WTC11 (cell line): ENCODE measurements at regions not wholly inside any gene's neighbourhood (a gene's known extent, or its start where the extent isn't known, plus 50 kb on each side); places are given as distances from the start of the nearest gene placed in this dataset.

Source experiments
- ATAC-seq: fragments of 200-7000 bp; cut with Tn5 transposase; 2 replicates; pipeline ENCODE4 v1.10.0; 2021; ENCODE audit warnings: mild to moderate bottlenecking, moderate library complexity
- CTCF ChIA-PET: fragments of 300-600 bp; sonication (Branson Sonifier 250); formaldehyde crosslinking; loops from one replicate; lab custom pipeline; 2021; ENCODE audit warnings: antibody characterized with exemption; lab: Charles Lee
- POLR2A ChIA-PET: fragments of 350-600 bp; sonication (Branson Sonifier 250); formaldehyde crosslinking; loops from one replicate; lab custom pipeline; 2021; ENCODE audit warnings: antibody characterized with exemption; lab: Charles Lee
- DNase-seq: peaks from one replicate; pipeline ENCODE4 v3.0.0; 2021; ENCODE audit warnings: low spot score
- H3K27ac Mint-ChIP-seq: 2 replicates; pipeline ENCODE4 v1.8.0; 2021; ENCODE audit warnings: mixed read lengths
- H3K27me3 Mint-ChIP-seq: 2 replicates; pipeline ENCODE4 v1.8.0; 2021; ENCODE audit warnings: low read depth, mild to moderate bottlenecking, moderate library complexity, mixed read lengths
- H3K36me3 Mint-ChIP-seq: 2 replicates; pipeline ENCODE4 v1.8.0; 2021; ENCODE audit warnings: mixed read lengths
- H3K4me1 Mint-ChIP-seq: 2 replicates; pipeline ENCODE4 v1.8.0; 2022; ENCODE audit warnings: mixed read lengths
- H3K4me3 Mint-ChIP-seq: 2 replicates; pipeline ENCODE4 v1.8.0; 2021; ENCODE audit warnings: mild to moderate bottlenecking, moderate library complexity, mixed read lengths
- H3K9me3 Mint-ChIP-seq: 2 replicates; pipeline ENCODE4 v1.8.0; 2021; ENCODE audit warnings: mixed read lengths
- EMX1 ChIP-seq: fragments of 250-450 bp; sonication (Bioruptor Pico); IDR thresholded peaks from 2 replicates; pipeline ENCODE4 v1.8.0; 2021; ENCODE audit warnings: mild to moderate bottlenecking
- NFE2L1 ChIP-seq: sonication (generic); formaldehyde crosslinking; IDR thresholded peaks from 2 replicates; pipeline ENCODE4 v1.8.1; 2023; ENCODE audit warnings: missing genetic modification reagents
- TEAD1 ChIP-seq: sonication (generic); formaldehyde crosslinking; IDR thresholded peaks from 2 replicates; pipeline ENCODE4 v1.8.0; 2022; ENCODE audit warnings: mild to moderate bottlenecking, missing genetic modification reagents
- ZNF317 ChIP-seq: sonication (generic); formaldehyde crosslinking; IDR thresholded peaks from 2 replicates; pipeline ENCODE4 v1.8.1; 2023; ENCODE audit warnings: low read depth, mild to moderate bottlenecking, moderate library complexity, missing genetic modification reagents, borderline replicate concordance
- ZNF396 ChIP-seq: fragments of 250-450 bp; sonication (Bioruptor Pico); IDR thresholded peaks from 2 replicates; pipeline ENCODE4 v1.8.0; 2021; ENCODE audit warnings: mild to moderate bottlenecking, moderate library complexity, borderline replicate concordance
- TF ChIP-seq, protein P1 (sequence below): sonication (generic); formaldehyde crosslinking; IDR thresholded peaks from 2 replicates; pipeline ENCODE4 v1.8.0; 2023; ENCODE audit warnings: missing genetic modification reagents
- TF ChIP-seq, protein P2 (sequence below): sonication (generic); formaldehyde crosslinking; IDR thresholded peaks from 2 replicates; pipeline ENCODE4 v1.8.0; 2022; ENCODE audit warnings: mild to moderate bottlenecking, missing genetic modification reagents
- TF ChIP-seq, protein P3 (sequence below): sonication (generic); formaldehyde crosslinking; IDR thresholded peaks from 2 replicates; pipeline ENCODE4 v1.8.0; 2022; ENCODE audit warnings: missing genetic modification reagents
- TF ChIP-seq, protein P4 (sequence below): fragments of 250-450 bp; sonication (Bioruptor Pico); conservative IDR thresholded peaks from 2 replicates; pipeline ENCODE4 v1.9.0; 2021; ENCODE audit warnings: mild to moderate bottlenecking
- TF ChIP-seq, protein P5 (sequence below): sonication (generic); formaldehyde crosslinking; IDR thresholded peaks from 2 replicates; pipeline ENCODE4 v1.8.1; 2023; ENCODE audit warnings: mild to moderate bottlenecking, missing genetic modification reagents, moderate library complexity
- TF ChIP-seq, protein P6 (sequence below): sonication (generic); formaldehyde crosslinking; IDR thresholded peaks from 2 replicates; pipeline ENCODE4 v1.8.1; 2022; ENCODE audit warnings: low read depth, missing genetic modification reagents, borderline replicate concordance
- TF ChIP-seq, protein P7 (sequence below): sonication (generic); formaldehyde crosslinking; IDR thresholded peaks from 2 replicates; pipeline ENCODE4 v1.8.1; 2023; ENCODE audit warnings: mild to moderate bottlenecking, moderate library complexity, missing genetic modification reagents
- TF ChIP-seq, protein P8 (sequence below): sonication (generic); formaldehyde crosslinking; IDR thresholded peaks from 2 replicates; pipeline ENCODE4 v1.8.1; 2022; ENCODE audit warnings: low read depth, mild to moderate bottlenecking, moderate library complexity, missing genetic modification reagents, borderline replicate concordance
- TF ChIP-seq, protein P9 (sequence below): sonication (generic); formaldehyde crosslinking; IDR thresholded peaks from 2 replicates; pipeline ENCODE4 v1.8.0; 2022; ENCODE audit warnings: mild to moderate bottlenecking, missing genetic modification reagents
- TF ChIP-seq, protein P10 (sequence below): sonication (generic); formaldehyde crosslinking; conservative IDR thresholded peaks from 2 replicates; pipeline ENCODE4 v1.8.1; 2022; ENCODE audit warnings: mild to moderate bottlenecking, missing genetic modification reagents
- TF ChIP-seq, protein P11 (sequence below): sonication (generic); formaldehyde crosslinking; IDR thresholded peaks from 2 replicates; pipeline ENCODE4 v1.8.1; 2022; ENCODE audit warnings: missing genetic modification reagents, borderline replicate concordance

DNA sequence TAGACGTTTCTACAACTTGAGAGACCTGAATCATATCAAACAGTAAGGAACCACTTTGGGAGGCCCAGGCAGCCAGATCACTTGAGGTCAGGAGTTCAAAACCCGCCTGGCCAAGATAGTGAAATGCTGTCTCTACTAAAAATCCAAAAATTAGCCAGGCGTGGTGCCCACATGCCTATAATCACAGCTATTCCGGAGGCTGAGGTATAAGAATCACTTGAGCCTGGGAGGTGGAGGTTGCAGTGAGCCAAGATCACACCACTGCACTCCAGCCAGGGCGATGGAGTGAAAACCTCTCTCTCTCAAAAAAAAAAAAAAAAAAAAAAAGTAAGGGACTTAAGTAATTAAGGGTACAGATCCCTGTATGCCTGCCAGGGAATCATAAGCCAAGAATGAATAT, 103.4 kb upstream of the NUDT7 start:
- no peaks in the 10 kb centered on the region for H3K4me1 Mint-ChIP-seq
- ATAC-seq, result no peak
- POLR2A ChIA-PET, result no interaction called here
- no peak overlapping the region for H3K27ac Mint-ChIP-seq
- H3K27me3 Mint-ChIP-seq, result no peaks in the 10 kb centered on the region
- DNase-seq, result no peak
- TF ChIP-seq, protein P1, sequence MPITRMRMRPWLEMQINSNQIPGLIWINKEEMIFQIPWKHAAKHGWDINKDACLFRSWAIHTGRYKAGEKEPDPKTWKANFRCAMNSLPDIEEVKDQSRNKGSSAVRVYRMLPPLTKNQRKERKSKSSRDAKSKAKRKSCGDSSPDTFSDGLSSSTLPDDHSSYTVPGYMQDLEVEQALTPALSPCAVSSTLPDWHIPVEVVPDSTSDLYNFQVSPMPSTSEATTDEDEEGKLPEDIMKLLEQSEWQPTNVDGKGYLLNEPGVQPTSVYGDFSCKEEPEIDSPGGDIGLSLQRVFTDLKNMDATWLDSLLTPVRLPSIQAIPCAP, result no peak
- TF ChIP-seq, protein P2, sequence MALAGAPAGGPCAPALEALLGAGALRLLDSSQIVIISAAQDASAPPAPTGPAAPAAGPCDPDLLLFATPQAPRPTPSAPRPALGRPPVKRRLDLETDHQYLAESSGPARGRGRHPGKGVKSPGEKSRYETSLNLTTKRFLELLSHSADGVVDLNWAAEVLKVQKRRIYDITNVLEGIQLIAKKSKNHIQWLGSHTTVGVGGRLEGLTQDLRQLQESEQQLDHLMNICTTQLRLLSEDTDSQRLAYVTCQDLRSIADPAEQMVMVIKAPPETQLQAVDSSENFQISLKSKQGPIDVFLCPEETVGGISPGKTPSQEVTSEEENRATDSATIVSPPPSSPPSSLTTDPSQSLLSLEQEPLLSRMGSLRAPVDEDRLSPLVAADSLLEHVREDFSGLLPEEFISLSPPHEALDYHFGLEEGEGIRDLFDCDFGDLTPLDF, result no peak
- TF ChIP-seq ZNF317 (CRISPR knock-in tag) (no peak), EMX1 (no peak), TEAD1 (CRISPR knock-in tag) (no peak)
- TF ChIP-seq, protein P3, sequence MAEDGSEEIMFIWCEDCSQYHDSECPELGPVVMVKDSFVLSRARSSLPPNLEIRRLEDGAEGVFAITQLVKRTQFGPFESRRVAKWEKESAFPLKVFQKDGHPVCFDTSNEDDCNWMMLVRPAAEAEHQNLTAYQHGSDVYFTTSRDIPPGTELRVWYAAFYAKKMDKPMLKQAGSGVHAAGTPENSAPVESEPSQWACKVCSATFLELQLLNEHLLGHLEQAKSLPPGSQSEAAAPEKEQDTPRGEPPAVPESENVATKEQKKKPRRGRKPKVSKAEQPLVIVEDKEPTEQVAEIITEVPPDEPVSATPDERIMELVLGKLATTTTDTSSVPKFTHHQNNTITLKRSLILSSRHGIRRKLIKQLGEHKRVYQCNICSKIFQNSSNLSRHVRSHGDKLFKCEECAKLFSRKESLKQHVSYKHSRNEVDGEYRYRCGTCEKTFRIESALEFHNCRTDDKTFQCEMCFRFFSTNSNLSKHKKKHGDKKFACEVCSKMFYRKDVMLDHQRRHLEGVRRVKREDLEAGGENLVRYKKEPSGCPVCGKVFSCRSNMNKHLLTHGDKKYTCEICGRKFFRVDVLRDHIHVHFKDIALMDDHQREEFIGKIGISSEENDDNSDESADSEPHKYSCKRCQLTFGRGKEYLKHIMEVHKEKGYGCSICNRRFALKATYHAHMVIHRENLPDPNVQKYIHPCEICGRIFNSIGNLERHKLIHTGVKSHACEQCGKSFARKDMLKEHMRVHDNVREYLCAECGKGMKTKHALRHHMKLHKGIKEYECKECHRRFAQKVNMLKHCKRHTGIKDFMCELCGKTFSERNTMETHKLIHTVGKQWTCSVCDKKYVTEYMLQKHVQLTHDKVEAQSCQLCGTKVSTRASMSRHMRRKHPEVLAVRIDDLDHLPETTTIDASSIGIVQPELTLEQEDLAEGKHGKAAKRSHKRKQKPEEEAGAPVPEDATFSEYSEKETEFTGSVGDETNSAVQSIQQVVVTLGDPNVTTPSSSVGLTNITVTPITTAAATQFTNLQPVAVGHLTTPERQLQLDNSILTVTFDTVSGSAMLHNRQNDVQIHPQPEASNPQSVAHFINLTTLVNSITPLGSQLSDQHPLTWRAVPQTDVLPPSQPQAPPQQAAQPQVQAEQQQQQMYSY, result no peak
- TF ChIP-seq, protein P4, sequence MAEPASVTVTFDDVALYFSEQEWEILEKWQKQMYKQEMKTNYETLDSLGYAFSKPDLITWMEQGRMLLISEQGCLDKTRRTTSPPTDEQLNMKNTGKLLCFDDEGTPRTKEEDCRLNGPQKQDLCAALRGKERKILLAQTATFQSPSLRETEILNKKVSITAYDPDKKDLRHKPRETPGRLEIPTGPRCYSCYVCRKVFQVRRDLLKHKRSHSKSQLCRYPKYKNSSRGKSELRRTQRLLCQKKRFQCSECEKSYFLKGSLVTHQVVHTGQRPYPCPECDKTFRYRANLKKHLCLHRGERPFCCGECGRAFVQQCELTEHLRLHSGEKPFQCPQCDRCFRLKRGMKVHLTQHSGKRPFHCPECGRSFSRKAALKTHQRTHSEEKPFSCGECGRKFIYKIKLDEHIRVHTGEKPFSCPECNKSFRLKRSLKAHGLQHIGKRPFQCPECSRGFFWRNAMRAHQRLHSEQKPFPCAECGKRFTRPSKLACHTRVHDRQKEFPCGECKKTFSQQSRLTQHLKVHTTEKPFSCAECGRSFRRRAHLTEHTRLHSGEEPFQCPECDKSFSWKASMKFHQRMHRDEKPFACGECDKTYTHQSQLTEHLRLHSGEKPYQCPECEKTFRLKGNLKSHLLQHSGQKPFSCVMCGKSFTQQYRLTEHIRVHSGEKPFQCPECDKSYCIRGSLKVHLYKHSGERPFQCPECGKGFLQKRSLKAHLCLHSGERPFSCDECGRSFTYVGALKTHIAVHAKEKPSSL (CRISPR knock-in tag), result no peak
- TF ChIP-seq, protein P5, sequence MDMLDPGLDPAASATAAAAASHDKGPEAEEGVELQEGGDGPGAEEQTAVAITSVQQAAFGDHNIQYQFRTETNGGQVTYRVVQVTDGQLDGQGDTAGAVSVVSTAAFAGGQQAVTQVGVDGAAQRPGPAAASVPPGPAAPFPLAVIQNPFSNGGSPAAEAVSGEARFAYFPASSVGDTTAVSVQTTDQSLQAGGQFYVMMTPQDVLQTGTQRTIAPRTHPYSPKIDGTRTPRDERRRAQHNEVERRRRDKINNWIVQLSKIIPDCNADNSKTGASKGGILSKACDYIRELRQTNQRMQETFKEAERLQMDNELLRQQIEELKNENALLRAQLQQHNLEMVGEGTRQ (CRISPR knock-in tag), result no peak
- TF ChIP-seq, protein P6, sequence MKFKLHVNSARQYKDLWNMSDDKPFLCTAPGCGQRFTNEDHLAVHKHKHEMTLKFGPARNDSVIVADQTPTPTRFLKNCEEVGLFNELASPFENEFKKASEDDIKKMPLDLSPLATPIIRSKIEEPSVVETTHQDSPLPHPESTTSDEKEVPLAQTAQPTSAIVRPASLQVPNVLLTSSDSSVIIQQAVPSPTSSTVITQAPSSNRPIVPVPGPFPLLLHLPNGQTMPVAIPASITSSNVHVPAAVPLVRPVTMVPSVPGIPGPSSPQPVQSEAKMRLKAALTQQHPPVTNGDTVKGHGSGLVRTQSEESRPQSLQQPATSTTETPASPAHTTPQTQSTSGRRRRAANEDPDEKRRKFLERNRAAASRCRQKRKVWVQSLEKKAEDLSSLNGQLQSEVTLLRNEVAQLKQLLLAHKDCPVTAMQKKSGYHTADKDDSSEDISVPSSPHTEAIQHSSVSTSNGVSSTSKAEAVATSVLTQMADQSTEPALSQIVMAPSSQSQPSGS, result no peak
- TF ChIP-seq, protein P7, sequence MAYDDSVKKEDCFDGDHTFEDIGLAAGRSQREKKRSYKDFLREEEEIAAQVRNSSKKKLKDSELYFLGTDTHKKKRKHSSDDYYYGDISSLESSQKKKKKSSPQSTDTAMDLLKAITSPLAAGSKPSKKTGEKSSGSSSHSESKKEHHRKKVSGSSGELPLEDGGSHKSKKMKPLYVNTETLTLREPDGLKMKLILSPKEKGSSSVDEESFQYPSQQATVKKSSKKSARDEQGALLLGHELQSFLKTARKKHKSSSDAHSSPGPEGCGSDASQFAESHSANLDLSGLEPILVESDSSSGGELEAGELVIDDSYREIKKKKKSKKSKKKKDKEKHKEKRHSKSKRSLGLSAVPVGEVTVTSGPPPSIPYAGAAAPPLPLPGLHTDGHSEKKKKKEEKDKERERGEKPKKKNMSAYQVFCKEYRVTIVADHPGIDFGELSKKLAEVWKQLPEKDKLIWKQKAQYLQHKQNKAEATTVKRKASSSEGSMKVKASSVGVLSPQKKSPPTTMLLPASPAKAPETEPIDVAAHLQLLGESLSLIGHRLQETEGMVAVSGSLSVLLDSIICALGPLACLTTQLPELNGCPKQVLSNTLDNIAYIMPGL (CRISPR knock-in tag), result no peak
- TF ChIP-seq, protein P8, sequence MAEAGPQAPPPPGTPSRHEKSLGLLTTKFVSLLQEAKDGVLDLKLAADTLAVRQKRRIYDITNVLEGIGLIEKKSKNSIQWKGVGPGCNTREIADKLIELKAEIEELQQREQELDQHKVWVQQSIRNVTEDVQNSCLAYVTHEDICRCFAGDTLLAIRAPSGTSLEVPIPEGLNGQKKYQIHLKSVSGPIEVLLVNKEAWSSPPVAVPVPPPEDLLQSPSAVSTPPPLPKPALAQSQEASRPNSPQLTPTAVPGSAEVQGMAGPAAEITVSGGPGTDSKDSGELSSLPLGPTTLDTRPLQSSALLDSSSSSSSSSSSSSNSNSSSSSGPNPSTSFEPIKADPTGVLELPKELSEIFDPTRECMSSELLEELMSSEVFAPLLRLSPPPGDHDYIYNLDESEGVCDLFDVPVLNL (CRISPR knock-in tag), result no peak
- H3K9me3 Mint-ChIP-seq, result peaks cover 7% of the 10 kb centered on the region
- H3K36me3 Mint-ChIP-seq, result no peaks in the 10 kb centered on the region
- CTCF ChIA-PET, result no interaction called here
- H3K4me3 Mint-ChIP-seq, result no peak overlapping the region

DNA sequence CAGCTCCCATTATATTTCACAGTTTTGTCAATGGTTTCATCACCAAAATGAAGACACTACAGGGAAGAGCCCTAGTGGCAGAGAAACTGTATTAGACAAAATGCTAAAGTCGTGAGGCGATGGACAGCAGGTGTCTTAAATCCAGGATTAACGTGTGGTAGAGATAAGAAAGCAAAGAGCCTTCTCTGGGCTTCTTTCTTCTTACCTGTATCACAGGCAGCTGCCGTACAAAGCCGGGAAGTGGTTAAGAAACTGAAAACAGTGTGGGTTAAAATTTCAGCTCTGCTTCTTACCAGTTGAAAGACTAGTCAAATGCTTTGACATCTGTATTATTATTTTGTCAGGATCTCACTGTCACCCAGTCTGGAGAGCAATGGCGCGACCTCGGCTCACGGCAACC, 98.2 kb upstream of the NUDT7 start:
- ChIA-PET CTCF (no interaction called here), POLR2A (no interaction called here)
- H3K27ac Mint-ChIP-seq, result no peak overlapping the region
- TF ChIP-seq, protein P9, sequence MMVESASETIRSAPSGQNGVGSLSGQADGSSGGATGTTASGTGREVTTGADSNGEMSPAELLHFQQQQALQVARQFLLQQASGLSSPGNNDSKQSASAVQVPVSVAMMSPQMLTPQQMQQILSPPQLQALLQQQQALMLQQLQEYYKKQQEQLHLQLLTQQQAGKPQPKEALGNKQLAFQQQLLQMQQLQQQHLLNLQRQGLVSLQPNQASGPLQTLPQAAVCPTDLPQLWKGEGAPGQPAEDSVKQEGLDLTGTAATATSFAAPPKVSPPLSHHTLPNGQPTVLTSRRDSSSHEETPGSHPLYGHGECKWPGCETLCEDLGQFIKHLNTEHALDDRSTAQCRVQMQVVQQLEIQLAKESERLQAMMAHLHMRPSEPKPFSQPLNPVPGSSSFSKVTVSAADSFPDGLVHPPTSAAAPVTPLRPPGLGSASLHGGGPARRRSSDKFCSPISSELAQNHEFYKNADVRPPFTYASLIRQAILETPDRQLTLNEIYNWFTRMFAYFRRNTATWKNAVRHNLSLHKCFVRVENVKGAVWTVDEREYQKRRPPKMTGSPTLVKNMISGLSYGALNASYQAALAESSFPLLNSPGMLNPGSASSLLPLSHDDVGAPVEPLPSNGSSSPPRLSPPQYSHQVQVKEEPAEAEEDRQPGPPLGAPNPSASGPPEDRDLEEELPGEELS (CRISPR knock-in tag), result no peak
- TF ChIP-seq NFE2L1 (no peak), ZNF396 (CRISPR knock-in tag) (no peak)
- TF ChIP-seq, protein P10, sequence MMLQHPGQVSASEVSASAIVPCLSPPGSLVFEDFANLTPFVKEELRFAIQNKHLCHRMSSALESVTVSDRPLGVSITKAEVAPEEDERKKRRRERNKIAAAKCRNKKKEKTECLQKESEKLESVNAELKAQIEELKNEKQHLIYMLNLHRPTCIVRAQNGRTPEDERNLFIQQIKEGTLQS (CRISPR knock-in tag), result no peak
- TF ChIP-seq, protein P11, sequence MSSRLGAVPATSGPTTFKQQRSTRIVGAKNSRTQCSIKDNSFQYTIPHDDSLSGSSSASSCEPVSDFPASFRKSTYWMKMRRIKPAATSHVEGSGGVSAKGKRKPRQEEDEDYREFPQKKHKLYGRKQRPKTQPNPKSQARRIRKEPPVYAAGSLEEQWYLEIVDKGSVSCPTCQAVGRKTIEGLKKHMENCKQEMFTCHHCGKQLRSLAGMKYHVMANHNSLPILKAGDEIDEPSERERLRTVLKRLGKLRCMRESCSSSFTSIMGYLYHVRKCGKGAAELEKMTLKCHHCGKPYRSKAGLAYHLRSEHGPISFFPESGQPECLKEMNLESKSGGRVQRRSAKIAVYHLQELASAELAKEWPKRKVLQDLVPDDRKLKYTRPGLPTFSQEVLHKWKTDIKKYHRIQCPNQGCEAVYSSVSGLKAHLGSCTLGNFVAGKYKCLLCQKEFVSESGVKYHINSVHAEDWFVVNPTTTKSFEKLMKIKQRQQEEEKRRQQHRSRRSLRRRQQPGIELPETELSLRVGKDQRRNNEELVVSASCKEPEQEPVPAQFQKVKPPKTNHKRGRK (CRISPR knock-in tag), result no peak

More for the DNA sequence above, 98.2 kb upstream of the NUDT7 start:
- Mint-ChIP-seq H3K4me1 (no peaks in the 10 kb centered on the region), H3K36me3 (no peaks in the 10 kb centered on the region), H3K9me3 (no peaks in the 10 kb centered on the region), H3K27me3 (no peaks in the 10 kb centered on the region), H3K4me3 (no peak overlapping the region)
- no peak for ATAC-seq
- DNase-seq, result no peak
